Heart left ventricle (tissue), 13 donors: ENCODE measurements at regions not wholly inside any gene's neighbourhood (a gene's known extent, or its start where the extent isn't known, plus 50 kb on each side); places are given as distances from the start of the nearest gene placed in this dataset.

Experiments used
- POLR2A ChIP-seq, 2 donors: fragments of 450-650 bp; IDR thresholded peaks; one replicate each; pipeline ENCODE4 v1.6.1; 2017; ENCODE audit warnings: antibody characterized with exemption in 2 of 2, mild to moderate bottlenecking in 2 of 2, moderate library complexity in 2 of 2
- TF ChIP-seq, protein P1 (sequence below), 12 donors: fragments of 200-600 bp; sonication (generic) in 4 of 12; IDR thresholded peaks; one replicate each; pipeline versions ENCODE4 v1.5.0 to v1.8.0; 2018 to 2022; ENCODE audit warnings: antibody characterized with exemption in 12 of 12, mild to moderate bottlenecking in 5 of 12
- donor health status: ischemic (EF 13 %, LVEDD 7.1; RV severe dilation, severe dysfunction).
- donor health status: DM: no; HTN: yes; CAD: no.
- donor health status: DM: no; HTN: no; CAD: no.
- donor health status: ischemic (EF 25% LVEDD 6.9; RV normal size, moderate dysfunction).
- donor health status: ischemic (EF 25% LVEDD 5.7; RV mildly dilated, moderate dysfunction).
- donor health status: ischemic (EF 35%, LVEDD 5.7; RV mildly dilated, moderate dysfunction).
- donor health status: nonischemic (EF 11% LVEDD 7.7; RV severe dilation, severe dysfunction).
- donor health status: DM: yes; HTN: yes; CAD: no.
- donor health status: PGD.
- donor health status: ischemic (EF 29% LVEDD 5.4; RV normal size, mild dysfunction).
- donor health status: nonischemic (EF 23%, LVEDD 6.1; RV moderate dilation, normal function).

DNA sequence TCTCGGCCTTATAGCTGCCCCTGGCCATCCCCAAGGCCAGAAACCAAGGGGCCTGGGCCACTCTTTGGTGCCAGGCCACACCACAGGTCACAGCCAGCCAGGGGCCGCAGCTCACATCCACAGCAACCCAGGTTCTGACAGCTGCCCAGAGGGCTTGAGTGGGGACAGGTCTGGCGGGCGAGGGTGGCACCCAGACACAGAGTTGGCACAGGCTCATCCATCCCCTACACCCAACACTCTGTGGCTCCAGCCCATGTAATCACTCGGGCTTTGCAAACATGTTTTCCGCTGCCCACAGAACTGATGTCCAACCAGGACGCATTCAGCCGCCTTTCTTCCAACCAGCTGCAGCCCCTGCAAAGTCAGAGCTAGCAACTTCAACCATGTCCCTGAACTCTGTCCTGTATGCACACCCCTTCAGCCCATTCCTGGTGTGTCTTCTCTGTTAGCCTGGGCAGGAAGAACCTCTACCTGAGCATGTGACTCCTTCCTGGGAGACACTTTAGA lies 57.7 kb upstream of the PPP2R2D start:
- TF ChIP-seq, protein P1, sequence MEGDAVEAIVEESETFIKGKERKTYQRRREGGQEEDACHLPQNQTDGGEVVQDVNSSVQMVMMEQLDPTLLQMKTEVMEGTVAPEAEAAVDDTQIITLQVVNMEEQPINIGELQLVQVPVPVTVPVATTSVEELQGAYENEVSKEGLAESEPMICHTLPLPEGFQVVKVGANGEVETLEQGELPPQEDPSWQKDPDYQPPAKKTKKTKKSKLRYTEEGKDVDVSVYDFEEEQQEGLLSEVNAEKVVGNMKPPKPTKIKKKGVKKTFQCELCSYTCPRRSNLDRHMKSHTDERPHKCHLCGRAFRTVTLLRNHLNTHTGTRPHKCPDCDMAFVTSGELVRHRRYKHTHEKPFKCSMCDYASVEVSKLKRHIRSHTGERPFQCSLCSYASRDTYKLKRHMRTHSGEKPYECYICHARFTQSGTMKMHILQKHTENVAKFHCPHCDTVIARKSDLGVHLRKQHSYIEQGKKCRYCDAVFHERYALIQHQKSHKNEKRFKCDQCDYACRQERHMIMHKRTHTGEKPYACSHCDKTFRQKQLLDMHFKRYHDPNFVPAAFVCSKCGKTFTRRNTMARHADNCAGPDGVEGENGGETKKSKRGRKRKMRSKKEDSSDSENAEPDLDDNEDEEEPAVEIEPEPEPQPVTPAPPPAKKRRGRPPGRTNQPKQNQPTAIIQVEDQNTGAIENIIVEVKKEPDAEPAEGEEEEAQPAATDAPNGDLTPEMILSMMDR (IDR thresholded peaks at IDR 0.05): no peak
- no peak for TF ChIP-seq POLR2A (IDR thresholded peaks at IDR 0.05)
